ENCODE measurements at regions not wholly inside any gene's neighbourhood (a gene's known extent, or its start where the extent isn't known, plus 50 kb on each side); places are given as distances from the start of the nearest gene placed in this dataset.

GRCh38 chr15:35936284-35936683, 390.3 kb upstream of the DPH6 start:
- TF ChIP-seq CTCF (conservative IDR thresholded peaks at IDR 0.05; ENCODE audit: low read depth, low read length) = no peak
- no peak for TF ChIP-seq RFX5 (IDR thresholded peaks at IDR 0.05; ENCODE audit: low read depth, low read length)
- no peak for TF ChIP-seq POLR2A (IDR thresholded peaks at IDR 0.05; ENCODE audit: low read depth, low read length)
- TF ChIP-seq MAZ (IDR thresholded peaks at IDR 0.05; ENCODE audit: borderline replicate concordance, low read depth, low read length) = no peak
- TF ChIP-seq NFE2L2 (IDR thresholded peaks at IDR 0.05; ENCODE audit: low read depth, low read length) = no peak
- no peak for TF ChIP-seq MXI1 (IDR thresholded peaks at IDR 0.05; ENCODE audit: borderline replicate concordance, low read depth, low read length)
- no peak for TF ChIP-seq RCOR1 (IDR thresholded peaks at IDR 0.05; ENCODE audit: insufficient replicate concordance, low read length)
- no peak for TF ChIP-seq CHD1 (IDR thresholded peaks at IDR 0.05; ENCODE audit: low read depth, low read length)

Measured in IMR-90 (cell line).